Ishikawa (cell line): ENCODE measurements at regions not wholly inside any gene's neighbourhood (a gene's known extent, or its start where the extent isn't known, plus 50 kb on each side); places are given as distances from the start of the nearest gene placed in this dataset.

ENCODE experiments used
- CEBPB ChIP-seq: IDR thresholded peaks from 2 replicates; pipeline ENCODE4 v1.6.1; 2012
- CREB1 ChIP-seq: IDR thresholded peaks from 2 replicates; pipeline ENCODE4 v1.6.1; 2012; ENCODE audit warnings: low read depth
- EGR1 ChIP-seq: IDR thresholded peaks from 2 replicates; pipeline ENCODE4 v1.6.1; 2012
- EP300 ChIP-seq: IDR thresholded peaks from 2 replicates; pipeline ENCODE4 v1.6.1; 2012; ENCODE audit warnings: borderline replicate concordance
- FOXM1 ChIP-seq: IDR thresholded peaks from 2 replicates; pipeline ENCODE4 v1.6.1; 2012; ENCODE audit warnings: low read depth, borderline replicate concordance
- MAX ChIP-seq: IDR thresholded peaks from 2 replicates; pipeline ENCODE4 v1.6.1; 2012
- NFIC ChIP-seq: IDR thresholded peaks from 2 replicates; pipeline ENCODE4 v1.6.1; 2012
- RAD21 ChIP-seq: IDR thresholded peaks from 2 replicates; pipeline ENCODE4 v1.6.1; 2012; ENCODE audit warnings: low read depth
- REST ChIP-seq: IDR thresholded peaks from 2 replicates; pipeline ENCODE4 v1.6.1; 2012; ENCODE audit warnings: low read depth, mild to moderate bottlenecking
- TAF1 ChIP-seq: IDR thresholded peaks from 2 replicates; pipeline ENCODE4 v1.6.1; 2012; ENCODE audit warnings: low read depth, mild to moderate bottlenecking
- TCF12 ChIP-seq: IDR thresholded peaks from 2 replicates; pipeline ENCODE4 v1.6.1; 2012; ENCODE audit warnings: low read depth
- TEAD4 ChIP-seq: IDR thresholded peaks from 2 replicates; pipeline ENCODE4 v1.6.1; 2012
- USF1 ChIP-seq: IDR thresholded peaks from 2 replicates; pipeline ENCODE4 v1.6.1; 2012
- YY1 ChIP-seq: IDR thresholded peaks from 2 replicates; pipeline ENCODE4 v1.6.1; 2012; ENCODE audit warnings: low read depth
- ZBTB7A ChIP-seq: IDR thresholded peaks from 2 replicates; pipeline ENCODE4 v1.6.1; 2012; ENCODE audit warnings: low read depth

- no peak for TF ChIP-seq TCF12
- TF ChIP-seq CREB1, result no peak
- no peak for TF ChIP-seq TEAD4
- TF ChIP-seq RAD21, result no peak
- TF ChIP-seq ZBTB7A, result no peak
- no peak for TF ChIP-seq TAF1
- no peak for TF ChIP-seq CEBPB
- no peak for TF ChIP-seq NFIC
- TF ChIP-seq FOXM1, result no peak
Observed at GRCh38 chr12:130086797-130087196, 75.5 kb upstream of the FZD10 start.

- TF ChIP-seq ZBTB7A (no peak), USF1 (no peak), YY1 (no peak), TCF12 (no peak), MAX (no peak), TEAD4 (no peak), REST (no peak), NFIC (no peak), CEBPB (no peak), EP300 (no peak), EGR1 (no peak)
Observed at GRCh38 chr12:130087222-130087621, 75.0 kb upstream of the FZD10 start.

GRCh38 chr12:130088504-130088903 lies 73.8 kb upstream of the FZD10 start:
- TF ChIP-seq REST (no peak), YY1 (no peak), FOXM1 (no peak), CEBPB (no peak), EP300 (no peak), ZBTB7A (no peak), USF1 (no peak), TEAD4 (no peak), TAF1 (no peak), EGR1 (no peak), MAX (no peak), CREB1 (no peak), NFIC (no peak), RAD21 (no peak), TCF12 (no peak)

- TF ChIP-seq TEAD4 (no peak), MAX (no peak), RAD21 (no peak), USF1 (no peak), CREB1 (no peak)
Observed at GRCh38 chr12:130090542-130090941, 71.7 kb upstream of the FZD10 start.

GRCh38 chr12:130093380-130093779 lies 68.9 kb upstream of the FZD10 start:
- no peak for TF ChIP-seq TCF12
- no peak for TF ChIP-seq CREB1
- no peak for TF ChIP-seq FOXM1
- no peak for TF ChIP-seq EGR1
- TF ChIP-seq EP300, result no peak
- TF ChIP-seq REST, result no peak
- no peak for TF ChIP-seq ZBTB7A
- TF ChIP-seq TEAD4, result no peak
- no peak for TF ChIP-seq RAD21
